SU-DHL-6 (cell line): ENCODE measurements at regions not wholly inside any gene's neighbourhood (a gene's known extent, or its start where the extent isn't known, plus 50 kb on each side); places are given as distances from the start of the nearest gene placed in this dataset.

ENCODE experiments used
- H2AFZ ChIP-seq: fragments of 200-600 bp; sonication (generic); 2 replicates; pipeline ENCODE4 v1.6.1; 2014; ENCODE audit warnings: low read depth, mild to moderate bottlenecking, moderate library complexity, mixed read lengths, antibody characterized with exemption, low read length; ENCODE audit not compliant: severe bottlenecking
- H3F3A ChIP-seq: fragments of 200-600 bp; shearing (Covaris generic); 2 replicates; pipeline ENCODE4 v1.6.0; 2016; ENCODE audit warnings: antibody characterized with exemption, mild to moderate bottlenecking; ENCODE audit not compliant: insufficient read depth
- H3K27ac ChIP-seq: fragments of 200-600 bp; sonication (generic); 2 replicates; pipeline ENCODE4 v1.5.1; 2016; ENCODE audit warnings: low read depth, mild to moderate bottlenecking, low read length, moderate library complexity, mixed read lengths
- H3K27me3 ChIP-seq: fragments of 200-600 bp; sonication (generic), shearing (Covaris generic); 2 replicates; pipeline ENCODE4 v1.6.0; 2014; ENCODE audit warnings: mild to moderate bottlenecking, low read length
- H3K36me3 ChIP-seq: fragments of 200-600 bp; sonication (generic); 2 replicates; pipeline ENCODE4 v1.6.1; 2014; ENCODE audit warnings: mild to moderate bottlenecking, low read length, mixed read lengths
- H3K4me2 ChIP-seq: fragments of 300-600, 200-600 bp; shearing (Covaris generic), sonication (generic); 2 replicates; pipeline ENCODE4 v1.6.0; 2014; ENCODE audit warnings: low read length, low read depth, mild to moderate bottlenecking; ENCODE audit not compliant: poor library complexity, severe bottlenecking
- H3K4me3 ChIP-seq: fragments of 200-600 bp; sonication (generic); 2 replicates; pipeline ENCODE4 v1.5.1; 2014; ENCODE audit warnings: antibody characterized with exemption, low read length, mild to moderate bottlenecking, mixed read lengths; ENCODE audit not compliant: insufficient read depth, poor library complexity, severe bottlenecking
- H3K79me2 ChIP-seq: fragments of 200-600 bp; sonication (generic); 2 replicates; pipeline ENCODE4 v1.6.1; 2014; ENCODE audit warnings: mild to moderate bottlenecking, low read length, moderate library complexity; ENCODE audit not compliant: insufficient read depth
- H3K9ac ChIP-seq: fragments of 200-600 bp; sonication (generic); 2 replicates; pipeline ENCODE4 v1.7.0; 2014; ENCODE audit warnings: mild to moderate bottlenecking, low read length
- H3K9me2 ChIP-seq: fragments of 200-600 bp; sonication (generic); replicated peaks from 2 replicates; pipeline ENCODE4 v1.6.1; 2014; ENCODE audit warnings: low read length; ENCODE audit not compliant: insufficient read depth
- H3K9me3 ChIP-seq: fragments of 200-600 bp; sonication (generic); 2 replicates; pipeline ENCODE4 v1.6.1; 2014; ENCODE audit warnings: low read length, mixed read lengths; ENCODE audit not compliant: insufficient read depth
- H4K20me1 ChIP-seq: fragments of 200-600 bp; sonication (generic); 2 replicates; pipeline ENCODE4 v1.6.1; 2014; ENCODE audit warnings: low read depth, mild to moderate bottlenecking, antibody characterized with exemption, low read length, moderate library complexity, mixed read lengths
- EZH2phosphoT487 ChIP-seq: fragments of 200-600 bp; sonication (generic), shearing (Covaris generic); conservative IDR thresholded peaks from 2 replicates; pipeline ENCODE4 v1.6.1; 2018; ENCODE audit warnings: mild to moderate bottlenecking, antibody characterized with exemption, low read length, moderate library complexity, mixed read lengths
- TF ChIP-seq, protein P1 (sequence below): fragments of 200-600 bp; sonication (generic); IDR thresholded peaks from one replicate; pipeline ENCODE4 v1.5.1; 2017; ENCODE audit warnings: antibody characterized with exemption, mild to moderate bottlenecking, low read length, moderate library complexity; ENCODE audit not compliant: insufficient read depth, poor library complexity, severe bottlenecking

GRCh38 chr1:55951291-55951690, 628.1 kb downstream of the PLPP3 start:
- Histone ChIP-seq H3K27me3 (0 out of 2 replicates have a peak, but pooled peaks cover 3% of the 10 kb centered on the region), H3K79me2 (no peaks in the 10 kb centered on the region), H3K9ac (no peak overlapping the region), H3K4me3 (no peak overlapping the region), H3K4me2 (no peak overlapping the region), H3F3A (no peaks in the 10 kb centered on the region), H3K9me2 (no peaks in the 10 kb centered on the region), H3K9me3 (no peaks in the 10 kb centered on the region), H4K20me1 (no peaks in the 10 kb centered on the region), H3K27ac (no peak overlapping the region), H3K36me3 (no peaks in the 10 kb centered on the region), H2AFZ (no peak overlapping the region)
- TF ChIP-seq, protein P1, sequence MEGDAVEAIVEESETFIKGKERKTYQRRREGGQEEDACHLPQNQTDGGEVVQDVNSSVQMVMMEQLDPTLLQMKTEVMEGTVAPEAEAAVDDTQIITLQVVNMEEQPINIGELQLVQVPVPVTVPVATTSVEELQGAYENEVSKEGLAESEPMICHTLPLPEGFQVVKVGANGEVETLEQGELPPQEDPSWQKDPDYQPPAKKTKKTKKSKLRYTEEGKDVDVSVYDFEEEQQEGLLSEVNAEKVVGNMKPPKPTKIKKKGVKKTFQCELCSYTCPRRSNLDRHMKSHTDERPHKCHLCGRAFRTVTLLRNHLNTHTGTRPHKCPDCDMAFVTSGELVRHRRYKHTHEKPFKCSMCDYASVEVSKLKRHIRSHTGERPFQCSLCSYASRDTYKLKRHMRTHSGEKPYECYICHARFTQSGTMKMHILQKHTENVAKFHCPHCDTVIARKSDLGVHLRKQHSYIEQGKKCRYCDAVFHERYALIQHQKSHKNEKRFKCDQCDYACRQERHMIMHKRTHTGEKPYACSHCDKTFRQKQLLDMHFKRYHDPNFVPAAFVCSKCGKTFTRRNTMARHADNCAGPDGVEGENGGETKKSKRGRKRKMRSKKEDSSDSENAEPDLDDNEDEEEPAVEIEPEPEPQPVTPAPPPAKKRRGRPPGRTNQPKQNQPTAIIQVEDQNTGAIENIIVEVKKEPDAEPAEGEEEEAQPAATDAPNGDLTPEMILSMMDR, result no peak
- TF ChIP-seq EZH2phosphoT487, result no peak

DNA sequence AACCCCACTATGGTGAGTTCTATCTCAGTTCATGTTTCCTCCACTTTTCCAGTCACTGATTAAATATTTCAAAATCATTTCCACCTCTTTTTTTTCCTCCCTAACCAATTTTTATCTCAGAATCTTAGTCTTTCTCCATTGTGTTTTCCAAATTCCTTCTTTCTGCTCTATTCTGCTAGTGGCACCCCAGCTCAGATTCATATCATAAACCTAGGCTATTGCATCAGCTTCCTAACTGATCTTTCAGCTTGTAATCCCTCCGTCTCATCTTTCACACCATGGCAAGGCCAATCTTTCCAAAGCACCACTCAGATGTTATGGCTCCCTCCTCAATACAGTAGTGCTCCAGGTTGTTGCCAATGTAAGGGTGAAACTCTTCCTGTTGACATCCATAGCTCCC, 631.9 kb downstream of the PLPP3 start:
- no peaks in the 10 kb centered on the region for H4K20me1 ChIP-seq
- H3K36me3 ChIP-seq, result no peaks in the 10 kb centered on the region
- H3K9me3 ChIP-seq, result no peaks in the 10 kb centered on the region
- no peak overlapping the region for H3K27ac ChIP-seq
- no peak overlapping the region for H3K9ac ChIP-seq
- H3F3A ChIP-seq, result no peaks in the 10 kb centered on the region
- TF ChIP-seq, protein P1, result no peak
- TF ChIP-seq EZH2phosphoT487, result no peak
- no peak overlapping the region for H2AFZ ChIP-seq
- no peaks in the 10 kb centered on the region for H3K79me2 ChIP-seq
- no peak overlapping the region for H3K4me3 ChIP-seq
- H3K9me2 ChIP-seq, result no peaks in the 10 kb centered on the region
- H3K27me3 ChIP-seq, result no peaks in the 10 kb centered on the region
- no peak overlapping the region for H3K4me2 ChIP-seq

DNA sequence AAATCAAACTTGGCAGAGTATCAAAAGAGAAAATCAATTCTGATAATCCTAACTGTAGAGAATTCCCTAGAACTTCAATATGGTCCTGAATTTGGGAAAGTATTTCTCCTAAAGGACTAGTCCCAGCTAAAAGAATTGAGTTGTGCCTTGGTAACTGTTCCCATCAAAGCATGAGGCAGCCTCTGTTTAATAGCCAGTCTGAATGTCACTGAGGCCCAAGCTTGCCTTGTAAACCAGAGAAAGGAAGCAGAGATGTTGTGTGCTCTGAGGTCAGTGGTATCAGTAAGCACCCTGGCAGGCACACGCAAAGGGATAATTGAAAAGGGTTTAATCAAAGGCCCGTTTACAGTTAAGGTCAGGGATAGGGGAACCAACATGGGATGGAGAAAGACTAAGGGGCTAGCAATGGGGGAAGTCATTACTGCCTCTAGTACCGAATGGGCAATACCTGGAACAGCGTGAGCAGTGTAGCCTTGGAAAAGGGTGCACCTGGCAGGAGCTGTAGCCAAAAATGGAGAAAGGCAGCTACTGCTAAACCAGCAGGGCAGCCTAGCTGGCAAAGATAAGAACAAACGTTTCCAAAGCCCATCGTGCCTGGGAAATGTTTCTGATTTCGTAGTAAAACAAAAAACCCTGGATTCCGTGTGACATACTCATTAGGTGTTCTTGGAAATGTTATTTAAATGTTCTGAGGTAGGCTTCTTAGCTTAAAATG, 635.5 kb downstream of the PLPP3 start:
- no peaks in the 10 kb centered on the region for H3K79me2 ChIP-seq
- H3F3A ChIP-seq, result no peaks in the 10 kb centered on the region
- no peaks in the 10 kb centered on the region for H3K9me3 ChIP-seq
- no peak overlapping the region for H2AFZ ChIP-seq
- no peak for TF ChIP-seq EZH2phosphoT487
- TF ChIP-seq, protein P1, result no peak
- no peaks in the 10 kb centered on the region for H3K27me3 ChIP-seq
- H4K20me1 ChIP-seq, result no peaks in the 10 kb centered on the region
- no peak overlapping the region for H3K4me3 ChIP-seq
- H3K9ac ChIP-seq, result no peak overlapping the region
- no peaks in the 10 kb centered on the region for H3K36me3 ChIP-seq
- H3K27ac ChIP-seq, result no peak overlapping the region
- H3K9me2 ChIP-seq, result no peaks in the 10 kb centered on the region
- no peak overlapping the region for H3K4me2 ChIP-seq
